ENCODE measurements at regions not wholly inside any gene's neighbourhood (a gene's known extent, or its start where the extent isn't known, plus 50 kb on each side); places are given as distances from the start of the nearest gene placed in this dataset.

DNA sequence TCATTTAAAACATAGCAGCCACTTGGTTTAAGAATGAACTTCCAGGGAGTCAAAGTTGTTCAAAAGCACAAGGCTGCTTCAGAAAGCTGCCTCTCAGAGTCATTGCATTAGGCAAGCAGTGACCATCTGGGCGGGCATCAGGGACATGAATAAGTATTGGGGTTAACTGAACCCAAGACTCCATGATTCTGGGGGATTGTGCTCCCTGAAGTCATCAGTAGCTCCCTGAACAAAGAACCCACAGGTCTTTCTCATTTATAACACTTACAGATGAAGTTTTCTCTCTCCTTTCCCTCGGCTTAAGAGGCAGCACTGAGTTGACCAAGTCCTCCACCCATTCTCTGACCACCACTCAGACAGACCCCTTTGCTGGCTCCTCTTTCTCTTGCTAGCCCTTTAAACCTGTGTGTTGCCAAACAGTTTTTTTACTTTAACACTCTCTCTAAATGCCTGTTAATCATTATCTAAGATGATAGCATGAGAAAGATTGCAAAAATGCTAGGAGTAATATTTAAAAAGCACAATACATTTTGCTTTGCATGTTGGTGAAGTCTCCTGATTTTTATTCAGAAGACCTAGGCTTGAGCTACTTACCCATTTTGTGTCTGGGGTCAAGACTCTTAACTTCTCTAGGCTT is 77.0 kb upstream of the ARHGAP29 start:
- TF ChIP-seq, protein P1, sequence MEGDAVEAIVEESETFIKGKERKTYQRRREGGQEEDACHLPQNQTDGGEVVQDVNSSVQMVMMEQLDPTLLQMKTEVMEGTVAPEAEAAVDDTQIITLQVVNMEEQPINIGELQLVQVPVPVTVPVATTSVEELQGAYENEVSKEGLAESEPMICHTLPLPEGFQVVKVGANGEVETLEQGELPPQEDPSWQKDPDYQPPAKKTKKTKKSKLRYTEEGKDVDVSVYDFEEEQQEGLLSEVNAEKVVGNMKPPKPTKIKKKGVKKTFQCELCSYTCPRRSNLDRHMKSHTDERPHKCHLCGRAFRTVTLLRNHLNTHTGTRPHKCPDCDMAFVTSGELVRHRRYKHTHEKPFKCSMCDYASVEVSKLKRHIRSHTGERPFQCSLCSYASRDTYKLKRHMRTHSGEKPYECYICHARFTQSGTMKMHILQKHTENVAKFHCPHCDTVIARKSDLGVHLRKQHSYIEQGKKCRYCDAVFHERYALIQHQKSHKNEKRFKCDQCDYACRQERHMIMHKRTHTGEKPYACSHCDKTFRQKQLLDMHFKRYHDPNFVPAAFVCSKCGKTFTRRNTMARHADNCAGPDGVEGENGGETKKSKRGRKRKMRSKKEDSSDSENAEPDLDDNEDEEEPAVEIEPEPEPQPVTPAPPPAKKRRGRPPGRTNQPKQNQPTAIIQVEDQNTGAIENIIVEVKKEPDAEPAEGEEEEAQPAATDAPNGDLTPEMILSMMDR (IDR thresholded peaks at IDR 0.05; ENCODE audit: insufficient read depth, low read length, poor library complexity, severe bottlenecking) = no peak
- no peak for TF ChIP-seq EZH2phosphoT487 (conservative IDR thresholded peaks at IDR 0.05; ENCODE audit: low read length)
